DOHH2 (cell line): ENCODE measurements at regions not wholly inside any gene's neighbourhood (a gene's known extent, or its start where the extent isn't known, plus 50 kb on each side); places are given as distances from the start of the nearest gene placed in this dataset.

Experiments
- CTCF ChIP-seq: fragments of 200-600 bp; sonication (generic); IDR thresholded peaks from one replicate; pipeline ENCODE4 v1.5.1; 2014; ENCODE audit warnings: antibody characterized with exemption, mild to moderate bottlenecking, low read depth, low read length; ENCODE audit not compliant: poor library complexity, severe bottlenecking
- EZH2phosphoT487 ChIP-seq: fragments of 200-600 bp; sonication (generic); IDR thresholded peaks from 2 replicates; pipeline ENCODE4 v1.6.1; 2017; ENCODE audit warnings: borderline replicate concordance, mild to moderate bottlenecking, antibody characterized with exemption, low read length, moderate library complexity, mixed read lengths

- no peak for TF ChIP-seq CTCF
- TF ChIP-seq EZH2phosphoT487 = no peak
Observed at GRCh38 chr6:43849844-43850243, 79.8 kb downstream of the VEGFA start.
